ENCODE measurements at regions not wholly inside any gene's neighbourhood (a gene's known extent, or its start where the extent isn't known, plus 50 kb on each side); places are given as distances from the start of the nearest gene placed in this dataset.

GRCh38 chr10:107215681-107216080 is 51.2 kb upstream of the SORCS1 start:
- DNase-seq (ENCODE audit: low read depth, low spot score) = no peak
- no peaks in the 10 kb centered on the region for H3K27me3 ChIP-seq (ENCODE audit: control insufficient read depth, insufficient read depth, low read length)
- ChIA-PET POLR2A (no interaction called here), CTCF (no interaction called here)
- no peak overlapping the region for H3K27ac ChIP-seq (ENCODE audit: low read length)
- no peaks in the 10 kb centered on the region for H3K36me3 ChIP-seq (ENCODE audit: control insufficient read depth, insufficient read depth, low read length)
- TF ChIP-seq REST (IDR thresholded peaks at IDR 0.05; ENCODE audit: insufficient read depth in 1 of 2, low read depth in 2 of 2, low read length in 1 of 2) = no peak
- TF ChIP-seq SIN3A (IDR thresholded peaks at IDR 0.05; ENCODE audit: borderline replicate concordance, insufficient read depth, low read depth, low read length) = no peak
- TF ChIP-seq TCF7L2 (IDR thresholded peaks at IDR 0.05; ENCODE audit: low read depth, low read length) = no peak
- TF ChIP-seq CTCF (IDR thresholded peaks at IDR 0.05) = no peak
- intact Hi-C loops (cut with micrococcal nuclease; ENCODE audit: unreplicated experiment) (no loop called here), in situ Hi-C loops (cut with HindIII; ENCODE audit: low pct_unique_long_range_greater_than_20kb, low sequenced_read_pairs) (no loop called here)
- no peak overlapping the region for H3K4me3 ChIP-seq (ENCODE audit: low read depth in 2 of 2, low read length in 2 of 2)
- no peaks in the 10 kb centered on the region for H3K4me1 ChIP-seq (ENCODE audit: control insufficient read depth, insufficient read depth, low read length)
- BruUV-seq (replicated peaks) = no TSS peak
- ATAC-seq = no peak
- H3K9me3 ChIP-seq (ENCODE audit: control insufficient read depth, insufficient read depth, low read depth, low read length) = no peaks in the 10 kb centered on the region

Measured in Panc1 (cell line).